Spleen (tissue), 7 donors: ENCODE measurements at regions not wholly inside any gene's neighbourhood (a gene's known extent, or its start where the extent isn't known, plus 50 kb on each side); places are given as distances from the start of the nearest gene placed in this dataset.

ENCODE experiments used
- POLR2A ChIP-seq, 3 donors: fragments of 450-650 bp; IDR thresholded peaks; one replicate each; pipeline ENCODE4 v1.5.1; 2017; ENCODE audit warnings: antibody characterized with exemption in 3 of 3, mild to moderate bottlenecking in 1 of 3
- POLR2AphosphoS5 ChIP-seq, 3 donors: sonication (generic); formaldehyde crosslinking; IDR thresholded peaks; one replicate each; pipeline ENCODE4 v1.5.1; 2017; ENCODE audit warnings: antibody characterized with exemption in 3 of 3
- TF ChIP-seq, protein P1 (sequence below), 11 experiments: fragments of 200-600 bp in 7 of 11; fragments of 450-650 bp in 4 of 11; sonication (generic) in 4 of 11; IDR thresholded peaks in 8 of 11; conservative IDR thresholded peaks in 3 of 11; 1 replicate in 7 of 11; 2 replicates in 4 of 11; pipeline versions ENCODE4 v1.4.0 to v1.8.0; 2016 to 2021; ENCODE audit warnings: antibody characterized with exemption in 11 of 11, inconsistent platforms in 4 of 11, mild to moderate bottlenecking in 1 of 11
- donor health status: DM: no; HTN: no; CAD: no; lungs with moderate emphysema.
- donor health status: DM: no; HTN: no; CAD: no.
- donor health status: DM: no; HTN: no; CAD: no.

DNA sequence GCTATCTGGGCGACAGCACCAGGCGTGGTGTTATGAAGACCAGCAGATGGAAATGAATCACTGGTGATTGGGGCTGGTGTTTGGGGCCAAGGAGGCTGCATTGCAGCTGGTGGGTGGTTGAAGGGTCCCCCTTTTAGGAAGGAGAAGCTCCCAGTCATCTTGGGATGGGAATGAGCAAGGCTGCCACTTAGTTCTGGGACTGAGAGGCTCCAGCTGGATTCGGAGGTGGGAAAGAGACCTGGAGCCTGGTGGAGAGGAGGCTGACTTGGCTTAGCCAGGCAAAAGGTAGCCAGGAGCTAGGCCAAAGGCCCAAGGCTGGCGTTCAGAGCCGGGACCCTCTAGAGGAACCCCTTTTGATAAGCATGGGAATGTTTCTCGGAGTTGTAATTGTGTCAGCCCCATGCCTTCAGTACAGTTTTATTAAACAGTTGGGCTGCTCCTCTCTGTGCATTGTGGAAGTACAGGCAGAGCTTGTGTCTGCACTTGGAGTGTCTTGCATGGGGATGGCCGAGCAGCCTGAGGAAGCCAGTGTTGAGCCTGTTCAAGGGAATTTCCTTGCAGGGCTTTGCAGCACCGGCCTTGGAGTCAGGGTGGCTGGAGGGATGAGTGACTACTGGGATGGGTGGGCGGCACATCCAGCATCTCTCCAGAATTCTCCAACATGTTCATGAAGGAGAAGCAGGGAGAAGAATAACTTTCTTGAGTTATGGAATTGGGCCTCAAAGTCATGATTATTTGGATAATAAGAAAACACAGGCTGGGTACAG, 234.9 kb downstream of the BAMBI start:
- TF ChIP-seq, protein P1, sequence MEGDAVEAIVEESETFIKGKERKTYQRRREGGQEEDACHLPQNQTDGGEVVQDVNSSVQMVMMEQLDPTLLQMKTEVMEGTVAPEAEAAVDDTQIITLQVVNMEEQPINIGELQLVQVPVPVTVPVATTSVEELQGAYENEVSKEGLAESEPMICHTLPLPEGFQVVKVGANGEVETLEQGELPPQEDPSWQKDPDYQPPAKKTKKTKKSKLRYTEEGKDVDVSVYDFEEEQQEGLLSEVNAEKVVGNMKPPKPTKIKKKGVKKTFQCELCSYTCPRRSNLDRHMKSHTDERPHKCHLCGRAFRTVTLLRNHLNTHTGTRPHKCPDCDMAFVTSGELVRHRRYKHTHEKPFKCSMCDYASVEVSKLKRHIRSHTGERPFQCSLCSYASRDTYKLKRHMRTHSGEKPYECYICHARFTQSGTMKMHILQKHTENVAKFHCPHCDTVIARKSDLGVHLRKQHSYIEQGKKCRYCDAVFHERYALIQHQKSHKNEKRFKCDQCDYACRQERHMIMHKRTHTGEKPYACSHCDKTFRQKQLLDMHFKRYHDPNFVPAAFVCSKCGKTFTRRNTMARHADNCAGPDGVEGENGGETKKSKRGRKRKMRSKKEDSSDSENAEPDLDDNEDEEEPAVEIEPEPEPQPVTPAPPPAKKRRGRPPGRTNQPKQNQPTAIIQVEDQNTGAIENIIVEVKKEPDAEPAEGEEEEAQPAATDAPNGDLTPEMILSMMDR (IDR thresholded peaks at IDR 0.05 in 8 of 11, conservative IDR thresholded peaks at IDR 0.05 in 3 of 11) = no peak
- TF ChIP-seq POLR2A (IDR thresholded peaks at IDR 0.05) (no peak), POLR2AphosphoS5 (IDR thresholded peaks at IDR 0.05) (no peak)
